ENCODE measurements at regions not wholly inside any gene's neighbourhood (a gene's known extent, or its start where the extent isn't known, plus 50 kb on each side); places are given as distances from the start of the nearest gene placed in this dataset.

DNA sequence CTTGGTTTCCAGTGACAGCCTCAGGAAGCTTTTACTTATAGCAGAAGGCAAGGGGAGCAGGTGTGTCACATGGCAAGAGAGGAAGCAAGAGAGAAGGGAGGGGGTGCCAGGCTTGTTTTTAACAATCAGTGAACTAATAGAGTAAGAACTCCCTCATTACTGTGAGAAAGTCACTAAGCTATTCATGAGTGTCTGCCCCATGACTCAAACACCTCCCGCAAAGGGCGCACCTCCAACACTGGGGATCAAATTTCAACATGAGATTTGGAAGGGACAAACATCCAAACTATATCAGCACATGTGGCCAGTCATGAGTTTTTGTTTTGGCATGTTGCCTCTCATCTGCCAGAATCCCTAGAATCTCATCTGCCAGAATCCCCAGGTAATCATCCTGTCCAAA lies 183.5 kb upstream of the C1QTNF7 start:
- Histone ChIP-seq H3K36me3 (replicated peaks; ENCODE audit: insufficient read depth, low read length) (no peaks in the 10 kb centered on the region), H3K4me1 (ENCODE audit: low read length) (no peaks in the 10 kb centered on the region)
- DNase-seq: no peak

DNA sequence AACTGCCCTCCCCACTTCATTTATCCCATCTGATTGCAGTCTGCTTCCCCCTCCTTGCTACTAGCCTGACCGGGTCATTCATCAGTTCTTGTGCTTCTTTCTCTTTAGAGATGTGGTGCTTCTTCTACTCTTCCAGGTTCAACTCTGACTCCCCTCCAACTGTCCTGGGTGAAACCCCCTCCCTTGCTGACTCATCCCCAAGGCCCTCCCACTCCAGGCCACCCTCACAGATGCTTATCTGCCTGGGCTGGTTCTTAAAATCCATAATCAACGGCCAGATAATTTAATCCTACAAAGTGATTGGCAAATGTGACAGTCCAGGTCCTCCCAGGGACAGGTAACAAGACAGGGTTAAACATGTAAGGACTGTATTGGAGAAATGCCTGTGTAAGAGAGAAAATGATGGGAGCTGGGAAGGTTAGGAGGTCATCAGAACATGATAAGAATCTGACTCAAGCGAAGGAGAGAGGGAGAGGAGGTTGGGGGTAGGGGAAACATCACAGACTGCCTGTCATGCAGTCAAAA lies 182.8 kb upstream of the C1QTNF7 start:
- TF ChIP-seq EZH2phosphoT487 (IDR thresholded peaks at IDR 0.05; ENCODE audit: low read length) (no peak), EZH2 (optimal IDR thresholded peaks at IDR 0.05; ENCODE audit: low read depth, low read length) (no peak)
- TF ChIP-seq, protein P1, sequence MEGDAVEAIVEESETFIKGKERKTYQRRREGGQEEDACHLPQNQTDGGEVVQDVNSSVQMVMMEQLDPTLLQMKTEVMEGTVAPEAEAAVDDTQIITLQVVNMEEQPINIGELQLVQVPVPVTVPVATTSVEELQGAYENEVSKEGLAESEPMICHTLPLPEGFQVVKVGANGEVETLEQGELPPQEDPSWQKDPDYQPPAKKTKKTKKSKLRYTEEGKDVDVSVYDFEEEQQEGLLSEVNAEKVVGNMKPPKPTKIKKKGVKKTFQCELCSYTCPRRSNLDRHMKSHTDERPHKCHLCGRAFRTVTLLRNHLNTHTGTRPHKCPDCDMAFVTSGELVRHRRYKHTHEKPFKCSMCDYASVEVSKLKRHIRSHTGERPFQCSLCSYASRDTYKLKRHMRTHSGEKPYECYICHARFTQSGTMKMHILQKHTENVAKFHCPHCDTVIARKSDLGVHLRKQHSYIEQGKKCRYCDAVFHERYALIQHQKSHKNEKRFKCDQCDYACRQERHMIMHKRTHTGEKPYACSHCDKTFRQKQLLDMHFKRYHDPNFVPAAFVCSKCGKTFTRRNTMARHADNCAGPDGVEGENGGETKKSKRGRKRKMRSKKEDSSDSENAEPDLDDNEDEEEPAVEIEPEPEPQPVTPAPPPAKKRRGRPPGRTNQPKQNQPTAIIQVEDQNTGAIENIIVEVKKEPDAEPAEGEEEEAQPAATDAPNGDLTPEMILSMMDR (IDR thresholded peaks at IDR 0.05; ENCODE audit: low read length): no peak
- no peaks in the 10 kb centered on the region for H3K9me3 ChIP-seq (replicated peaks; ENCODE audit: insufficient read depth, low read length)
- no peaks in the 10 kb centered on the region for H3K27me3 ChIP-seq (replicated peaks; ENCODE audit: insufficient read depth, low read length)
- no peaks in the 10 kb centered on the region for H4K20me1 ChIP-seq (ENCODE audit: insufficient read depth, low read length)
- H3K27ac ChIP-seq (ENCODE audit: low read length): no peak overlapping the region
- no peak overlapping the region for H2AFZ ChIP-seq (ENCODE audit: low read length)
- no peaks in the 10 kb centered on the region for H3F3A ChIP-seq (ENCODE audit: insufficient read depth, low read length)
- H3K79me2 ChIP-seq (ENCODE audit: low read length): no peaks in the 10 kb centered on the region
- H3K4me3 ChIP-seq (ENCODE audit: low read length): no peak overlapping the region
- no peaks in the 10 kb centered on the region for H3K4me1 ChIP-seq (ENCODE audit: low read length)
- H3K9me2 ChIP-seq (replicated peaks; ENCODE audit: insufficient read depth, low read length): no peaks in the 10 kb centered on the region
- no peak overlapping the region for H3K9ac ChIP-seq (ENCODE audit: low read length)
- DNase-seq: no peak
- H3K4me2 ChIP-seq (ENCODE audit: low read depth, low read length): no peak overlapping the region
- no peaks in the 10 kb centered on the region for H3K36me3 ChIP-seq (replicated peaks; ENCODE audit: insufficient read depth, low read length)

More for the DNA sequence above, 183.5 kb upstream of the C1QTNF7 start:
- no peak overlapping the region for H3K27ac ChIP-seq (ENCODE audit: low read length)
- no peak overlapping the region for H3K9ac ChIP-seq (ENCODE audit: low read length)
- TF ChIP-seq EZH2phosphoT487 (IDR thresholded peaks at IDR 0.05; ENCODE audit: low read length): no peak
- TF ChIP-seq, protein P1 (IDR thresholded peaks at IDR 0.05; ENCODE audit: low read length): no peak
- TF ChIP-seq EZH2 (optimal IDR thresholded peaks at IDR 0.05; ENCODE audit: low read depth, low read length): no peak
- no peaks in the 10 kb centered on the region for H3K9me2 ChIP-seq (replicated peaks; ENCODE audit: insufficient read depth, low read length)
- no peaks in the 10 kb centered on the region for H3K79me2 ChIP-seq (ENCODE audit: low read length)
- no peaks in the 10 kb centered on the region for H4K20me1 ChIP-seq (ENCODE audit: insufficient read depth, low read length)
- no peak overlapping the region for H3K4me2 ChIP-seq (ENCODE audit: low read depth, low read length)
- no peaks in the 10 kb centered on the region for H3F3A ChIP-seq (ENCODE audit: insufficient read depth, low read length)
- H3K4me3 ChIP-seq (ENCODE audit: low read length): no peak overlapping the region
- H3K9me3 ChIP-seq (replicated peaks; ENCODE audit: insufficient read depth, low read length): no peaks in the 10 kb centered on the region
- no peak overlapping the region for H2AFZ ChIP-seq (ENCODE audit: low read length)
- no peaks in the 10 kb centered on the region for H3K27me3 ChIP-seq (replicated peaks; ENCODE audit: insufficient read depth, low read length)

DNA sequence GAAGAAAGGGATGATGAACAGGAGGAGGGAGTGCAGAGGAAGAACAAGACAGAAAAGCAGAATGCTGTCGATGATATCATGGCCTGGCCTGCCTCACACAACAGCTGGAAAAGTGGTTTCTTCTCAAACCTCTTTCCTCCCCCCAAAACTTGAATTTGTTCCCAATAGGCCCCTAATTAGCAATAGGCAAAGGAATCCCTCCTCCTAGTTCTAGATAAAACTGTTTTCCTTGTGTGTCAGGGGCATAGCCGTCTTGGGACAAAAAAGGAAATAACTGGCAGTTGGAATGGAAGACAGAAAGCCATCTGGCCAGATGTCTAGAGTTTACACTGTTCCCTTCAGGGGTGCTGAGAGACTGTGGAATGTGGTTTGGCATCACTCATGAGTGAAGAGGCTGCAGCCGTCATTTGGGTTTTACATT lies 177.8 kb upstream of the C1QTNF7 start:
- Histone ChIP-seq H3K27ac (ENCODE audit: low read length) (no peak overlapping the region), H3K4me1 (ENCODE audit: low read length) (peaks cover 14% of the 10 kb centered on the region), H3K9me3 (replicated peaks; ENCODE audit: insufficient read depth, low read length) (no peaks in the 10 kb centered on the region), H3K9me2 (replicated peaks; ENCODE audit: insufficient read depth, low read length) (no peaks in the 10 kb centered on the region), H4K20me1 (ENCODE audit: insufficient read depth, low read length) (no peaks in the 10 kb centered on the region), H3K9ac (ENCODE audit: low read length) (no peak overlapping the region), H3K27me3 (replicated peaks; ENCODE audit: insufficient read depth, low read length) (no peaks in the 10 kb centered on the region), H3F3A (ENCODE audit: insufficient read depth, low read length) (no peaks in the 10 kb centered on the region), H3K79me2 (ENCODE audit: low read length) (no peaks in the 10 kb centered on the region), H3K36me3 (replicated peaks; ENCODE audit: insufficient read depth, low read length) (no peaks in the 10 kb centered on the region), H2AFZ (ENCODE audit: low read length) (no peak overlapping the region), H3K4me3 (ENCODE audit: low read length) (no peak overlapping the region), H3K4me2 (ENCODE audit: low read depth, low read length) (no peak overlapping the region)
- DNase-seq: no peak
- no peak for TF ChIP-seq EZH2 (optimal IDR thresholded peaks at IDR 0.05; ENCODE audit: low read depth, low read length)
- TF ChIP-seq, protein P1 (IDR thresholded peaks at IDR 0.05; ENCODE audit: low read length): no peak
- no peak for TF ChIP-seq EZH2phosphoT487 (IDR thresholded peaks at IDR 0.05; ENCODE audit: low read length)
